Jurkat, Clone E6-1 (cell line): ENCODE measurements at regions not wholly inside any gene's neighbourhood (a gene's known extent, or its start where the extent isn't known, plus 50 kb on each side); places are given as distances from the start of the nearest gene placed in this dataset.

ENCODE experiments used
- DNase-seq: peaks from one replicate; pipeline ENCODE4 v3.0.0-alpha.2; 2011; ENCODE audit warnings: low read depth, low spot score
- H3K4me3 ChIP-seq: 2 replicates; pipeline ENCODE4 v1.5.1; 2011; ENCODE audit warnings: mild to moderate bottlenecking, low read length, control low read depth, moderate library complexity

GRCh38 chr9:110065532-110065931, 142.4 kb downstream of the C9orf152 start:
- no peak for DNase-seq
- H3K4me3 ChIP-seq = no peak overlapping the region

- no peak for DNase-seq
- no peak overlapping the region for H3K4me3 ChIP-seq
Measured at GRCh38 chr9:110066929-110067716, 140.8 kb downstream of the C9orf152 start.

GRCh38 chr9:110068212-110068611, 139.7 kb downstream of the C9orf152 start:
- no peak for DNase-seq
- no peak overlapping the region for H3K4me3 ChIP-seq

GRCh38 chr9:110069326-110070248, 138.4 kb downstream of the C9orf152 start:
- no peak for DNase-seq
- no peak overlapping the region for H3K4me3 ChIP-seq

- H3K4me3 ChIP-seq = no peak overlapping the region
- no peak for DNase-seq
Measured at GRCh38 chr9:110072597-110073355, 135.2 kb downstream of the C9orf152 start.

- no peak overlapping the region for H3K4me3 ChIP-seq
- DNase-seq = no peak
Measured at GRCh38 chr9:110073356-110073905, 134.5 kb downstream of the C9orf152 start.

- no peak for DNase-seq
- H3K4me3 ChIP-seq = no peak overlapping the region
Measured at GRCh38 chr9:110076894-110077725, 130.8 kb downstream of the C9orf152 start.

- no peak overlapping the region for H3K4me3 ChIP-seq
- DNase-seq = no peak
Measured at GRCh38 chr9:110077925-110078324, 130.0 kb downstream of the C9orf152 start.

- no peak for DNase-seq
- no peak overlapping the region for H3K4me3 ChIP-seq
Measured at GRCh38 chr9:110078604-110079003, 129.4 kb downstream of the C9orf152 start.

GRCh38 chr9:110081395-110081794, 126.6 kb downstream of the C9orf152 start:
- no peak overlapping the region for H3K4me3 ChIP-seq
- DNase-seq = no peak

GRCh38 chr9:110083866-110084265, 124.1 kb downstream of the C9orf152 start:
- DNase-seq = no peak
- no peak overlapping the region for H3K4me3 ChIP-seq

GRCh38 chr9:110086537-110086936, 121.4 kb downstream of the C9orf152 start:
- no peak overlapping the region for H3K4me3 ChIP-seq
- no peak for DNase-seq

- H3K4me3 ChIP-seq = no peak overlapping the region
- no peak for DNase-seq
Measured at GRCh38 chr9:110087605-110088004, 120.4 kb downstream of the C9orf152 start.

GRCh38 chr9:110088099-110088498, 119.9 kb downstream of the C9orf152 start:
- peak; percentile 45 for DNase-seq
- no peak overlapping the region for H3K4me3 ChIP-seq

GRCh38 chr9:110089681-110090370, 118.1 kb downstream of the C9orf152 start:
- H3K4me3 ChIP-seq = no peak overlapping the region
- no peak for DNase-seq

- DNase-seq = no peak
Measured at GRCh38 chr9:110092792-110093191, 115.2 kb downstream of the C9orf152 start.

GRCh38 chr9:110093417-110093816, 114.5 kb downstream of the C9orf152 start:
- no peak overlapping the region for H3K4me3 ChIP-seq
- DNase-seq = no peak

More at GRCh38 chr9:110092792-110093191, 115.2 kb downstream of the C9orf152 start:
- no peak overlapping the region for H3K4me3 ChIP-seq

GRCh38 chr9:110093871-110094270, 114.1 kb downstream of the C9orf152 start:
- no peak overlapping the region for H3K4me3 ChIP-seq
- no peak for DNase-seq
